Sigmoid colon (tissue), 6 donors: ENCODE measurements at regions not wholly inside any gene's neighbourhood (a gene's known extent, or its start where the extent isn't known, plus 50 kb on each side); places are given as distances from the start of the nearest gene placed in this dataset.

Source experiments
- DNase-seq: peaks from one replicate; pipeline ENCODE4 v3.0.0-alpha.2; 2019
- H3K27ac ChIP-seq, 4 donors: fragments of 200-600 bp; sonication (generic); one replicate each; pipeline ENCODE4 v1.5.1; 2016 to 2019; ENCODE audit warnings: mild to moderate bottlenecking in 1 of 4
- H3K27me3 ChIP-seq, 3 donors: fragments of 200-600 bp; sonication (generic); one replicate each; pipeline ENCODE4 v1.5.1; 2019; ENCODE audit warnings: mild to moderate bottlenecking in 1 of 3
- H3K36me3 ChIP-seq, 4 donors: fragments of 200-600 bp; sonication (generic); one replicate each; pipeline ENCODE4 v1.5.1; 2016 to 2019
- H3K4me1 ChIP-seq, 4 donors: fragments of 200-600 bp; sonication (generic); one replicate each; pipeline ENCODE4 v1.5.1; 2017 to 2019
- H3K4me3 ChIP-seq, 4 donors: fragments of 200-600 bp; sonication (generic); one replicate each; pipeline ENCODE4 v1.5.1; 2017 to 2019; ENCODE audit warnings: mild to moderate bottlenecking in 2 of 4, moderate library complexity in 1 of 4
- H3K9me3 ChIP-seq, 4 donors: fragments of 200-600 bp in 3 of 4; sonication (generic) in 3 of 4; one replicate each; pipeline versions ENCODE4 v1.5.1 to v1.6.1; 2013 to 2019
- CTCF ChIP-seq, 4 experiments: fragments of 450-650 bp in 3 of 4; fragments of 200-600 bp in 1 of 4; IDR thresholded peaks; one replicate each; pipeline ENCODE4 v1.5.1; 2016 to 2019; ENCODE audit warnings: antibody characterized with exemption in 4 of 4, mild to moderate bottlenecking in 3 of 4, moderate library complexity in 2 of 4
- EP300 ChIP-seq, 4 donors: sonication (generic); formaldehyde crosslinking; IDR thresholded peaks; one replicate each; pipeline ENCODE4 v1.6.1; 2017; ENCODE audit warnings: antibody characterized with exemption in 4 of 4
- POLR2A ChIP-seq, 2 donors: fragments of 450-650 bp; IDR thresholded peaks; one replicate each; pipeline ENCODE4 v1.6.1; 2016; ENCODE audit warnings: antibody characterized with exemption in 2 of 2, mild to moderate bottlenecking in 2 of 2, moderate library complexity in 2 of 2
- POLR2AphosphoS5 ChIP-seq, 4 donors: sonication (generic); formaldehyde crosslinking; IDR thresholded peaks; one replicate each; pipeline ENCODE4 v1.6.1; 2017; ENCODE audit warnings: antibody characterized with exemption in 4 of 4
- WGBS, 2 donors: extraction: QIAGEN DNeasy Blood & Tissue Kit; methylation state at CpG; one replicate each; pipeline ENCODE4 v1.1.7; 2013; 5-methylcytosine and 5-hydroxymethylcytosine counted together
- intact Hi-C: fragments of 100-400 bp; cut with DNase I; formaldehyde crosslinking; loops from one replicate; pipeline ENCODE4 v1.15.1; 2023
- donor health status: healthy with polysubstance abuse.
- donor health status: healthy.

DNA sequence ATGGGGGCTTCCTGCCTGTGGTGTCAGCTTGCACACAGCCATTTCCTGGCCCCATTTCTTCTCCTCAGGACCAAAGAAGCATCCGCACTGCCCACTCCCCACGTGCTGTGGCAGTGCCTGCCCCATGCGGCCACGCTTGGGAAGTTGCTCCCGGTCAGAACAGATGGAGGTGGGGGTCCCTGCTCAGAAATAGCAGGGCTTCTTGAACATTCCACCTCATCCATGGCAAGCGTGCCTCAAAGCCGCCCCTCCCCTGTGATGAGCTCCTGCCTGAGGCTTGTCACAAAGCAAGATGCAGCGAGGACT, 238.2 kb downstream of the SYK start:
- Histone ChIP-seq H3K9me3 (no peaks in the 10 kb centered on the region), H3K4me3 (no peak overlapping the region), H3K36me3 (no peaks in the 10 kb centered on the region), H3K27me3 (no peaks in the 10 kb centered on the region), H3K27ac (no peak overlapping the region), H3K4me1 (peaks cover 0 to 20% (median 19%) of the 10 kb centered on the region in 4 donors)
- TF ChIP-seq POLR2AphosphoS5 (IDR thresholded peaks at IDR 0.05), result no peak
- DNase-seq, result no peak
- intact Hi-C loops, result loop anchor here (5.0 to 10.0 kb wide), 3 partner anchors 125 to 323 kb away; partner anchors contain the start of gene AUH
- 85 to 94% methylated on average over 8 of the region's 8 CpGs for WGBS, 2 donors

DNA sequence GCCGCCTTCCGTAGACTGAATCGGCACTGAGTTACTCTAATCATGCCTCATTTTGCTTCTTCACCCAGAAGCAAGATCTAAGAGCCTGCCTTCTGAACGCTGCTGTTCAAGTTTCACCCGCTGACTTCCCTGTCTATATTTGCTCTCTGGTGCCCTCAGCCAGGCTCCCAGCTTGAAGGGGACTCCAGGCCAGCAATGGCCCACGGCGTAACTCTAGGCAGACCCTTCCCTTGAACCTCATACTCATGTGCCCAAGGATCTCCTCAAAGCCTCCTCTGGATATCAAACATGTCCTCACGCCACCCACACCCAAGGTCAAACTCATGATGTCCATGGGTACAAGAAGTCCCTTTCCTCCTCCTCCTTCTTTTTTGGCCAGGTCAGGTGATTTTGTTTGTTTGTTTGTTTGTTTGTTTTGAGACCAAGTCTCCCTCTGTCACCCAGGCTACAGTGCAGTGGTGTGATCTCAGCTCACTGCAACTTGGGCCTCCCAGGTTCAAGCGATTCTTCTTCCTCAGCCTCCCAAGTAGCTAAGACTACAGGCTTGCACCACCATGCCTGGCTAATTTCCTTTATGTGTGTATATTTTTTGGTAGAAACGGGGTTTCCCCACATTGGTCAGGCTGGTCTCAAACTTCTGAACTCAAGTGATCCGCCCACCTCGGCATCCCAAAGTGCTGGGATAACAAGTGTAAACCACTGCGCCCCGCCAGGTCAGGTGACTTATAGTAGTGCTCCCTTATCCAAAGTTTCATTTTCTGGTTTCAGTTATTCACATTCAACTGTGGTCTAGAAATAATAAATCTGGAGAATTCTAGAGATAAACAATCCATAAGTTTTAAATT, 239.0 kb downstream of the SYK start:
- intact Hi-C loops, result no loop called here
- DNase-seq, result no peak
- 94 to 95% methylated on average over 14 of the region's 14 CpGs for WGBS, 2 donors
- Histone ChIP-seq H3K27me3 (no peaks in the 10 kb centered on the region), H3K9me3 (no peaks in the 10 kb centered on the region), H3K36me3 (no peaks in the 10 kb centered on the region), H3K27ac (no peak overlapping the region), H3K4me3 (no peak overlapping the region), H3K4me1 (peaks cover 0 to 20% (median 19%) of the 10 kb centered on the region in 4 donors)
- TF ChIP-seq EP300 (IDR thresholded peaks at IDR 0.05) (no peak), POLR2A (IDR thresholded peaks at IDR 0.05) (no peak), CTCF (IDR thresholded peaks at IDR 0.05) (no peak), POLR2AphosphoS5 (IDR thresholded peaks at IDR 0.05) (no peak)

- Histone ChIP-seq H3K4me1 (peaks cover 0 to 16% (median 15%) of the 10 kb centered on the region in 4 donors), H3K4me3 (no peak overlapping the region), H3K36me3 (no peaks in the 10 kb centered on the region), H3K9me3 (no peaks in the 10 kb centered on the region), H3K27ac (no peak overlapping the region), H3K27me3 (no peaks in the 10 kb centered on the region)
- no peak for TF ChIP-seq EP300 (IDR thresholded peaks at IDR 0.05)
- no peak for TF ChIP-seq POLR2A (IDR thresholded peaks at IDR 0.05)
- TF ChIP-seq CTCF (IDR thresholded peaks at IDR 0.05), result no peak
- no peak for TF ChIP-seq POLR2AphosphoS5 (IDR thresholded peaks at IDR 0.05)
- WGBS, 2 donors, result 92 to 93% methylated on average over 4 of the region's 4 CpGs
- no peak for DNase-seq
- intact Hi-C loops, result no loop called here
These were observed 240.4 kb downstream of the SYK start for GRCh38 chr9:91042024-91042423.

- Histone ChIP-seq H3K36me3 (no peaks in the 10 kb centered on the region), H3K4me3 (no peak overlapping the region), H3K9me3 (no peaks in the 10 kb centered on the region), H3K27me3 (no peaks in the 10 kb centered on the region), H3K4me1 (peaks cover 0 to 11% (median 10%) of the 10 kb centered on the region in 4 donors), H3K27ac (peak overlapping the region in 1 of 4 donors; percentile 68)
- DNase-seq, result no peak
- intact Hi-C loops, result no loop called here
- 92 to 94% methylated on average over 5 of the region's 5 CpGs for WGBS, 2 donors
- TF ChIP-seq POLR2A (IDR thresholded peaks at IDR 0.05) (no peak), EP300 (IDR thresholded peaks at IDR 0.05) (no peak), CTCF (IDR thresholded peaks at IDR 0.05) (no peak)
These were observed 240.9 kb downstream of the SYK start for GRCh38 chr9:91042541-91042940.

DNA sequence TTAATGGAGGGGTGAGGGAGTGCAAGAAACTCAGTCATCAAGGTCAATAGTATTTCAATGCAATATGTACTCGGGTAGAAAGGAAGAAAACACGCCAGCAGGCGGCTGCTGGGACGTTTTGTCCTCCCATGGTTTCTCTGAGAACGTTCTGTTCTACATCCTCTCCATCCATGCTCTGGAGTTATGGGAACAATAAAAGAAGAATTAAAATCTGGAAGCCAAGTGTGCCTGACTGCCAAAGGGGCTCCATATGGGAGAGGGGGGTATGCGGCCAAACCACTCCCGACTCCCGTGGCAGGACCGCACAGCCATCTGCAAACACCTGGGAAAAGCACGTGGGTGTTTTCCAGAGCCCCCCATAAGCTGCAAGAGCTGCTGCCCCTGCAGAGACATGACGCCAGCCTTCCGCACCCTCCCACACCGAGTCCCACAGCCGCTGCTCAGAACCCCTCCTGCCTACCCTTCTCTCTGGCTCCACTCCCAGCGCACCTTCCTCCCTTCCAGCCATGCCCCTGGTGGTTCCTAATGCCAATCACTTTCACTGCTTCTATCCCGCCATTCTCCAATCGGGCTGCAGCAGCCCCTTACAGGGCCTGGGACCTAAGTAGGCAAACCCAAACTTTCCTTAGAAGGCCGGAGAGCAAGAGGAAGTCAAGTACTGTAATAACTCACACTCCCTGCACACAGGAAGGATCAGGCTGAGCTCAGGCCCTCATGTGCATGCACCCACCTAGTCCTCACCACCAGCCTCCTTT, 241.6 kb downstream of the SYK start:
- Histone ChIP-seq H3K4me3 (no peak overlapping the region), H3K27me3 (no peaks in the 10 kb centered on the region), H3K4me1 (peaks cover 0 to 4% (median 3%) of the 10 kb centered on the region in 4 donors), H3K9me3 (no peaks in the 10 kb centered on the region), H3K36me3 (no peaks in the 10 kb centered on the region), H3K27ac (peak overlapping the region in 1 of 4 donors; percentile 69)
- 89% methylated on average over 18 of the region's 18 CpGs for WGBS, 2 donors
- TF ChIP-seq POLR2A (IDR thresholded peaks at IDR 0.05) (no peak), EP300 (IDR thresholded peaks at IDR 0.05) (peak in 3 of 4 donors; percentile 43 to 99 (median 76)), POLR2AphosphoS5 (IDR thresholded peaks at IDR 0.05) (peak in 1 of 4 donors; percentile 75), CTCF (IDR thresholded peaks at IDR 0.05) (no peak)
- intact Hi-C loops, result no loop called here
- DNase-seq, result no peak
